Fibroblast of lung (primary cell): ENCODE measurements at regions not wholly inside any gene's neighbourhood (a gene's known extent, or its start where the extent isn't known, plus 50 kb on each side); places are given as distances from the start of the nearest gene placed in this dataset.

Source experiments
- DNase-seq, 2 donors: peaks; one replicate each; pipeline versions ENCODE4 v3.0.0 to v3.0.0-alpha.2; 2010; ENCODE audit warnings: low read depth in 2 of 2
- H2AFZ ChIP-seq: 2 replicates; pipeline ENCODE4 v1.5.1; 2012; ENCODE audit warnings: low read length, control low read depth, inconsistent platforms
- H3K27ac ChIP-seq: 2 replicates; pipeline ENCODE4 v1.5.1; 2011; ENCODE audit warnings: low read length, control low read depth; ENCODE audit not compliant: insufficient read depth
- H3K27me3 ChIP-seq: 2 replicates; pipeline ENCODE4 v1.5.1; 2011; ENCODE audit warnings: mild to moderate bottlenecking, low read length; ENCODE audit not compliant: control insufficient read depth, insufficient read depth
- H3K36me3 ChIP-seq: 2 replicates; pipeline ENCODE4 v1.5.1; 2011; ENCODE audit warnings: low read length; ENCODE audit not compliant: control insufficient read depth, insufficient read depth
- H3K4me1 ChIP-seq: 2 replicates; pipeline ENCODE4 v1.5.1; 2011; ENCODE audit warnings: low read length; ENCODE audit not compliant: control insufficient read depth, insufficient read depth; ENCODE audit errors: extremely low read depth
- H3K4me2 ChIP-seq: 2 replicates; pipeline ENCODE4 v1.5.1; 2011; ENCODE audit warnings: low read length, control low read depth; ENCODE audit not compliant: insufficient read depth; ENCODE audit errors: extremely low read depth
- H3K4me3 ChIP-seq, 4 experiments: fragments of 200-600 bp in 1 of 4; sonication (generic) in 1 of 4; replicated peaks in 1 of 4; 2 replicates each; pipeline ENCODE4 v1.5.1; 2011 to 2016; ENCODE audit warnings: low read length in 4 of 4, low read depth in 3 of 4, mild to moderate bottlenecking in 3 of 4, control low read depth in 2 of 4, inconsistent platforms in 1 of 4, mixed read lengths in 1 of 4; ENCODE audit not compliant: insufficient read depth in 1 of 4; ENCODE audit errors: control extremely low read depth in 1 of 4
- H3K79me2 ChIP-seq: 2 replicates; pipeline ENCODE4 v1.5.1; 2012; ENCODE audit warnings: mild to moderate bottlenecking, low read length, inconsistent platforms; ENCODE audit not compliant: control insufficient read depth, insufficient read depth
- H3K9ac ChIP-seq: 2 replicates; pipeline ENCODE4 v1.5.1; 2011; ENCODE audit warnings: mild to moderate bottlenecking, low read length, control low read depth; ENCODE audit not compliant: insufficient read depth
- H3K9me3 ChIP-seq: 2 replicates; pipeline ENCODE4 v1.5.1; 2012; ENCODE audit warnings: low read depth, low read length; ENCODE audit not compliant: control insufficient read depth, insufficient read depth
- H4K20me1 ChIP-seq: 2 replicates; pipeline ENCODE4 v1.5.1; 2011; ENCODE audit warnings: low read length; ENCODE audit not compliant: control insufficient read depth, insufficient read depth; ENCODE audit errors: extremely low read depth
- EZH2 ChIP-seq: IDR thresholded peaks from 2 replicates; pipeline ENCODE4 v1.5.1; 2012; ENCODE audit warnings: low read length, control low read depth, mild to moderate bottlenecking; ENCODE audit errors: missing control alignments
- TF ChIP-seq, protein P1 (sequence below), 2 donors: IDR thresholded peaks in 1 of 2; conservative IDR thresholded peaks in 1 of 2; 1 replicate in 1 of 2; 2 replicates in 1 of 2; pipeline ENCODE4 v1.5.1; 2011 to 2012; ENCODE audit warnings: low read length in 2 of 2, control low read depth in 1 of 2, inconsistent platforms in 1 of 2, low read depth in 1 of 2, mild to moderate bottlenecking in 1 of 2

DNA sequence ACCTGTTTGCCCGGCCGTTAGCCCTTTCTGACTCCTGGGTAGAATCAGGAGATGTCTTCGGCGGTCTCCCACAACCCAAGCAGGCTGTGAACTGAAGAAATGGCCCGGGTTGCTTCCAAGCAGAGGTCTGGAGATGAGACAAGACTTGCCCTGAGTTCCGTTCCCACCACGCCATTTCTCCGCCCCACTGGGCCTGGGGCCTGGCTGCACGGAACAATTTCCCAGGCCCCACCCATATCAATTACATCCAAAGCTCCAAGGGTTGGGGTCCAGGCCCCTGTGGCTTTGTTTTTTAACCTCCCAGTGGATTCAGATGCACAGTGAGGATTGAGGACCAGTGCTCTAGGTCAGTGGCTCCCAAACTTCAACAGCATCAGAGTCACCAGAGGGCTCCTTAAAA lies 214.5 kb upstream of the ARID1B start:
- no peak for DNase-seq
- H4K20me1 ChIP-seq: no peaks in the 10 kb centered on the region
- no peak overlapping the region for H2AFZ ChIP-seq
- no peaks in the 10 kb centered on the region for H3K27me3 ChIP-seq
- no peak overlapping the region for H3K27ac ChIP-seq
- no peaks in the 10 kb centered on the region for H3K36me3 ChIP-seq
- H3K9me3 ChIP-seq: no peaks in the 10 kb centered on the region
- no peak overlapping the region for H3K9ac ChIP-seq
- no peaks in the 10 kb centered on the region for H3K4me1 ChIP-seq
- H3K4me3 ChIP-seq: no peak overlapping the region
- no peaks in the 10 kb centered on the region for H3K79me2 ChIP-seq
- TF ChIP-seq, protein P1, sequence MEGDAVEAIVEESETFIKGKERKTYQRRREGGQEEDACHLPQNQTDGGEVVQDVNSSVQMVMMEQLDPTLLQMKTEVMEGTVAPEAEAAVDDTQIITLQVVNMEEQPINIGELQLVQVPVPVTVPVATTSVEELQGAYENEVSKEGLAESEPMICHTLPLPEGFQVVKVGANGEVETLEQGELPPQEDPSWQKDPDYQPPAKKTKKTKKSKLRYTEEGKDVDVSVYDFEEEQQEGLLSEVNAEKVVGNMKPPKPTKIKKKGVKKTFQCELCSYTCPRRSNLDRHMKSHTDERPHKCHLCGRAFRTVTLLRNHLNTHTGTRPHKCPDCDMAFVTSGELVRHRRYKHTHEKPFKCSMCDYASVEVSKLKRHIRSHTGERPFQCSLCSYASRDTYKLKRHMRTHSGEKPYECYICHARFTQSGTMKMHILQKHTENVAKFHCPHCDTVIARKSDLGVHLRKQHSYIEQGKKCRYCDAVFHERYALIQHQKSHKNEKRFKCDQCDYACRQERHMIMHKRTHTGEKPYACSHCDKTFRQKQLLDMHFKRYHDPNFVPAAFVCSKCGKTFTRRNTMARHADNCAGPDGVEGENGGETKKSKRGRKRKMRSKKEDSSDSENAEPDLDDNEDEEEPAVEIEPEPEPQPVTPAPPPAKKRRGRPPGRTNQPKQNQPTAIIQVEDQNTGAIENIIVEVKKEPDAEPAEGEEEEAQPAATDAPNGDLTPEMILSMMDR (conservative IDR thresholded peaks at IDR 0.05 in 1 of 2, IDR thresholded peaks at IDR 0.05 in 1 of 2; ENCODE audit: low read depth in 1 of 2, low read length in 2 of 2): no peak
- TF ChIP-seq EZH2: no peak
- H3K4me2 ChIP-seq: no peak overlapping the region

DNA sequence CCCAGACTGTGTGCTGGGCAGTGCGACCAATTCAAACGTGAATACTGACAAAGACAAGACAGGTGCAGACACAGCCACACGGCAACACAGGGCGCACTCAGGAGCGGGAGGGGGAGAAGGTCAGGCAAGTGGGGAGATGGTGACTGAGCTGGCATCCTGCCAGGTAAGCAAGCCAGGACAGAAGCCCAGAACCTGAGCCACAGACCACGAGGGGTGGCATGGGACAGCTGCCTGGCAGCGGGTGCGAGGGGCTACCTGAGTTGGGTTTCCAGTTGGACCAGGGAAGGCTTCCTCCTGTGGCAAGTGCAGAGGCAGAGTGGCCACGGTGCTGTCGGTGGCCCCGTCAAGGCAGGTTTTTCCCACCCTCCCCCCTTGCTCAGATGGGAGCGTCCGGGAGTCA lies 215.2 kb upstream of the ARID1B start:
- H3K27me3 ChIP-seq: no peaks in the 10 kb centered on the region
- H2AFZ ChIP-seq: no peak overlapping the region
- H4K20me1 ChIP-seq: no peaks in the 10 kb centered on the region
- H3K36me3 ChIP-seq: no peaks in the 10 kb centered on the region
- no peak overlapping the region for H3K9ac ChIP-seq
- TF ChIP-seq EZH2: no peak
- TF ChIP-seq, protein P1 (conservative IDR thresholded peaks at IDR 0.05 in 1 of 2, IDR thresholded peaks at IDR 0.05 in 1 of 2; ENCODE audit: low read depth in 1 of 2, low read length in 2 of 2): no peak
- H3K79me2 ChIP-seq: no peaks in the 10 kb centered on the region
- no peak for DNase-seq
- H3K9me3 ChIP-seq: no peaks in the 10 kb centered on the region
- H3K4me3 ChIP-seq: no peak overlapping the region
- H3K27ac ChIP-seq: no peak overlapping the region
- no peaks in the 10 kb centered on the region for H3K4me1 ChIP-seq
- no peak overlapping the region for H3K4me2 ChIP-seq

DNA sequence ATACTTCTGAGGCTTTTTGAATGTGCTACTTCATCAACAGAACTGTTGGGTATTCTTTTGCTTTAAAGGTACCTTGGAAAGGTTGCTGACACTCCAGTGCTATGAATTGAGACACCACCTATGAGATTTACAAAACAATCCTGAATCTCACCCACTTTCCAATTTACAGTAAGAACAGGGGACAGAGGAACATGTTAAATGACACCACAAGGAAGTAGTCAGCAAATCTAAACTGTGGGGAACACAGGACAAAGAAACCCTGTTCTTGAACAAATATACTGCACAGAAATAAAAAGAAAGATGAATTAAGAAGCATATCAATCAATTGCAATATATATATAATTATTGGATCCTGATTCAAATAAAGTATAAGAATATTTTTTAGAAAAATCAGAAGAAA lies 216.7 kb upstream of the ARID1B start:
- no peaks in the 10 kb centered on the region for H3K36me3 ChIP-seq
- no peaks in the 10 kb centered on the region for H3K79me2 ChIP-seq
- no peak overlapping the region for H3K9ac ChIP-seq
- no peak overlapping the region for H3K4me2 ChIP-seq
- no peak overlapping the region for H2AFZ ChIP-seq
- no peaks in the 10 kb centered on the region for H4K20me1 ChIP-seq
- H3K27me3 ChIP-seq: no peaks in the 10 kb centered on the region
- TF ChIP-seq, protein P1 (conservative IDR thresholded peaks at IDR 0.05 in 1 of 2, IDR thresholded peaks at IDR 0.05 in 1 of 2; ENCODE audit: low read depth in 1 of 2, low read length in 2 of 2): no peak
- TF ChIP-seq EZH2: no peak
- no peak overlapping the region for H3K27ac ChIP-seq
- no peak for DNase-seq
- no peaks in the 10 kb centered on the region for H3K4me1 ChIP-seq
- H3K4me3 ChIP-seq: no peak overlapping the region
- no peaks in the 10 kb centered on the region for H3K9me3 ChIP-seq
